ENCODE measurements at regions not wholly inside any gene's neighbourhood (a gene's known extent, or its start where the extent isn't known, plus 50 kb on each side); places are given as distances from the start of the nearest gene placed in this dataset.
"Not testable (repeated sequence)": the region's sequence is repeated elsewhere in the genome, so short reads cannot be mapped to it uniquely, and the experiment has no call there.

DNA sequence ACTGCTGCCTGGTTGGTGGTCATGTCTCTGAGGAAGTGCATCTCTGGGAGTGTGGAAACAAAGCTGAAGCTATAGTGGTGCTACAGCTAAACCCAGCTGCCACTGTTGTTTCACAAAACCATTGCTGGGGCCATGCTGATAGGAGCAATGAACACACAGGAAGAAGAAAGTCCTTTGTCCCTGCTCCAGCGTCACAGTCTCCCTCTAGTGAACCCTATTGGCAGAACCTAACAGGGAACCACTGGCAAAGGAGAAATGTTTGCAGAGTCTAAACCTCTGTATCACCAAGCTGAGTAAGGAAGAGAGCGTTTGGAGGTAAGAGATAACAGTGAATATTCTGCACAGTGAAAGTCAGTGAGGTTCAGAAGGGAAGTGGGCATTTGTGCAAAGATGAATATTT is 244.0 kb downstream of the YTHDC2 start:
- ChIA-PET POLR2A (no interaction called here), CTCF (interaction anchor here (1.7 kb wide), 1 partner anchor 145 kb away, joined by 3 read pairs; no protein-coding TSS in a partner anchor)
- TF ChIP-seq, protein P1, sequence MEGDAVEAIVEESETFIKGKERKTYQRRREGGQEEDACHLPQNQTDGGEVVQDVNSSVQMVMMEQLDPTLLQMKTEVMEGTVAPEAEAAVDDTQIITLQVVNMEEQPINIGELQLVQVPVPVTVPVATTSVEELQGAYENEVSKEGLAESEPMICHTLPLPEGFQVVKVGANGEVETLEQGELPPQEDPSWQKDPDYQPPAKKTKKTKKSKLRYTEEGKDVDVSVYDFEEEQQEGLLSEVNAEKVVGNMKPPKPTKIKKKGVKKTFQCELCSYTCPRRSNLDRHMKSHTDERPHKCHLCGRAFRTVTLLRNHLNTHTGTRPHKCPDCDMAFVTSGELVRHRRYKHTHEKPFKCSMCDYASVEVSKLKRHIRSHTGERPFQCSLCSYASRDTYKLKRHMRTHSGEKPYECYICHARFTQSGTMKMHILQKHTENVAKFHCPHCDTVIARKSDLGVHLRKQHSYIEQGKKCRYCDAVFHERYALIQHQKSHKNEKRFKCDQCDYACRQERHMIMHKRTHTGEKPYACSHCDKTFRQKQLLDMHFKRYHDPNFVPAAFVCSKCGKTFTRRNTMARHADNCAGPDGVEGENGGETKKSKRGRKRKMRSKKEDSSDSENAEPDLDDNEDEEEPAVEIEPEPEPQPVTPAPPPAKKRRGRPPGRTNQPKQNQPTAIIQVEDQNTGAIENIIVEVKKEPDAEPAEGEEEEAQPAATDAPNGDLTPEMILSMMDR (IDR thresholded peaks at IDR 0.05; ENCODE audit: control extremely low read depth, extremely low read depth, low read depth, missing control alignments), result no peak
- no peak for DNase-seq (ENCODE audit: extremely low spot score)

DNA sequence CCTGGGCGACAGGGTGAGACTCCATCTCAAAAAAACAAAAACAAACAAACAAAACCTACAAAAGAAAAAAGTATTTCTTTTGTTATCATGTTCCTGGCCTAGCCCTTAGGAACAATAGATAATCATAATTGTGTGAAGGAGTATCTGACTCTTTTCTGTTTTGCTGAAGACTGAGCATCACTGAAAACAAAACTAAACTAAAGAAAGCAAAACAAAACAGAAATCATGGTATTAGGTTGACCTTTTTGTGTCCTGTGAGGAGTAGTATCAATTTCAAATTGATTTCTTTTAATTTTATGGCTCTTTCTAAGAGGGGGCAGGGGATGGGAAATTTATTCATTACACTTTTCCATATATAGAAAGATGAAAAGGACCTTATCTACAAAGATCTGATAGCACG is 246.0 kb downstream of the YTHDC2 start:
- ChIA-PET POLR2A (no interaction called here), CTCF (interaction anchor here (2.9 kb wide), 1 partner anchor 15 kb away, joined by 9 read pairs; no protein-coding TSS in a partner anchor)
- TF ChIP-seq, protein P1 (IDR thresholded peaks at IDR 0.05; ENCODE audit: control extremely low read depth, extremely low read depth, low read depth, missing control alignments), result no peak
- no peak for DNase-seq (ENCODE audit: extremely low spot score)

DNA sequence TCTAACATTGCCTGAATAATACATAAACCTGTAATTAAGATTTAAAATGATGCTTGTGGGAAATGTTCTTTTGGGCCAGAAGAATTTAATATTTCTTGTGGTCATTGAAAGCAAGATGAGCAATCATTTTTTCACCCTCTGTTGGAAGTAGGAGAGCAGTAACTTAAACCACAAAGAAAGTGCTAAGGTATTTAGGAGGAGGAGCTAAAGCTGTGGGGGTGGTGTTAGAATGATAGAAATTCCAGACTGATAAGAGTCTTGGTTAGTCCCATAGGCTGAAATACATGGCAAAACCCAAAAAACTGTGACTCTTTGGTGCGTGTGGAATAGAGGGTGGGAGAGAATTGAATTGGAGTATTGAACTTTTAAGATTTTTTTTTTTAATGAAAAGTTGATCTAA is 247.0 kb downstream of the YTHDC2 start:
- POLR2A ChIA-PET, result no interaction called here
- CTCF ChIA-PET, result interaction anchor here (1.2 to 2.9 kb wide), 2 partner anchors 14 to 26 kb away, joined by 3 to 9 read pairs; no protein-coding TSS in a partner anchor
- DNase-seq (ENCODE audit: extremely low spot score), result no peak
- TF ChIP-seq, protein P1 (IDR thresholded peaks at IDR 0.05; ENCODE audit: control extremely low read depth, extremely low read depth, low read depth, missing control alignments), result no peak

DNA sequence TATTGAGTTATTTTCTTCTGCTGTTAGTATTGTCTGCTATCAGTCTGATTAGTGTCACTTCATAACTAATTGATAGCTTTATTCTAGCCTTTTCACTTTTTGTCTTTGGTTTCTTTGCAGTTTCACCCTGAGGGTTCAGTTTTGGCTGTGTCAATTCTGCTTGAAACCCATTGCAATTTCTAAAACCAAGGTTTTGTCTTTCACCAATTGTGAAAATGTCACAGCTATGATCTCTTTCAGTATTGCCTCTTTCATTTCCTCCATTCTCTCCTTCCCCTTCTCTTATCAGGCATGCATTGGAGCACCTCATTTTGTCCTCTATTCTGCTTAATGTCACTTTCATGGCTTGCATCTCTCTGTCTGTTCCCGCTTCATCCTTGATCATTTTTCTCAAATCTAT is 248.1 kb downstream of the YTHDC2 start:
- ChIA-PET CTCF (interaction anchor here (1.2 kb wide), 1 partner anchor 27 kb away, joined by 3 read pairs; no protein-coding TSS in a partner anchor), POLR2A (no interaction called here)
- DNase-seq (ENCODE audit: extremely low spot score), result no peak
- TF ChIP-seq, protein P1 (IDR thresholded peaks at IDR 0.05; ENCODE audit: control extremely low read depth, extremely low read depth, low read depth, missing control alignments), result no peak

DNA sequence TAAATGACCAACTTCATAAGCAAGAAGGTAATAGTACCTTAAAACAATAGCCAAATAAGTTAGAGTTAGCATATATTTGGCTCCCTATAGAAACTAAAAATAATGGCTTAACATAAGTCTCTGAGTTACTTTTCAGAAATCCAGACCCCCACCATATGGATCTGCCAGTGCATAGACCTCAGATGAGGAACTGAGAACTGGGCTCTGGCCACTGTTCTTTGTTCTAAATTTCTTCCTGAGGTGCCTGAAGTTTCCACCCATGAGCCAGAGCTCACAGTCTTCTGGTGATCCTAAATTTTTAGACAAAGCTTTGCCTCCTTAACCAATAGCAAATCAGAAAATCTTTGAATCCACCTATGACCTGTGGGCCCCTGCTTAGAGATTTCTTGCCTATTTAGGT is 250.9 kb downstream of the YTHDC2 start:
- CTCF ChIA-PET, result no interaction called here
- TF ChIP-seq, protein P1 (IDR thresholded peaks at IDR 0.05; ENCODE audit: control extremely low read depth, extremely low read depth, low read depth, missing control alignments), result no peak
- no peak for DNase-seq (ENCODE audit: extremely low spot score)
- POLR2A ChIA-PET, result no interaction called here

DNA sequence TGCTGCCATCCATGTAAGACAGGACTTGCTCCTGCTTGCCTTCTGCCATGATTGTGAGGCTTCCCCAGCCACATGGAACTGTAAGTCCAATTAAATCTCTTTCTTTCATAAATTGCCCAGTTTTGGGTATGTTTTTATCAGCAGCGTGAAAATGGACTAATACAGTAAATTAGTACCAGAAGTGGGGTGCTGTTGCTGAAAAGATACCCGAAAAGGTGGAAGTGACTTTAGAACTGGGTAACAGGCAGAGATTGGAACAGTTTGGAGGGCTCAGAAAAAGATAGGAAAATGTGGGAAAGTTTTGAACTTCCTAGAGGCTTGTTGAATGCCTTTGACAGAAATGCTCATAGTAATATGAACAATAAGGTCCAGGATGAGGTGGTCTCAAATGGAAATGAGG is 253.3 kb downstream of the YTHDC2 start:
- CTCF ChIA-PET; POLR2A ChIA-PET; DNase-seq (ENCODE audit: extremely low spot score): not testable (repeated sequence)

DNA sequence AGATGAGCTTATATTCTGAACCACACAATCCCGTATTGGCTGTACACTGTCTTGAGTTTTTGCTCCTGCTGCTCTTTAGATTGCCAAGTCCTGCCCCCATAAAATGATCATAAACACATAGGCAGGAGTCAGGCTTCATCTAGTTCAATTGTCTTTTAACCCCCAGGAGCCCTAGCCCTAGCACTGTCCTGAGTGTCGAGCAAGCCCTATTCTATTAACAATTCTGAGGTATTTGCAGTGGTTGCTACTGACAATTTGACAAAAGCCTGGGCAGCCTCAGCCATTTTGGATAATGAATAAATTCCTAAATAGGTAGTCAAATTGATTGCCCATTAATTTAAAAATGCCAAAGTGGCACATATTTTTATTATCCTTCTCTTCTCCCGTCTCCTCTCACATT is 257.2 kb downstream of the YTHDC2 start:
- POLR2A ChIA-PET, result no interaction called here
- CTCF ChIA-PET, result no interaction called here
- TF ChIP-seq, protein P1 (IDR thresholded peaks at IDR 0.05; ENCODE audit: control extremely low read depth, extremely low read depth, low read depth, missing control alignments), result no peak
- no peak for DNase-seq (ENCODE audit: extremely low spot score)

Data from GM10248 (cell line).